Mucosa of descending colon (tissue), 3 donors: ENCODE measurements at regions not wholly inside any gene's neighbourhood (a gene's known extent, or its start where the extent isn't known, plus 50 kb on each side); places are given as distances from the start of the nearest gene placed in this dataset.

ENCODE experiments used
- ATAC-seq: fragments of 200-7000 bp; cut with Tn5 transposase; one replicate; pipeline ENCODE4 v1.9.1; 2020; ENCODE audit warnings: mild to moderate bottlenecking, moderate library complexity
- DNase-seq, 3 donors: peaks; one replicate each; pipeline ENCODE4 v3.0.0-alpha.2; 2020
- H3K36me3 ChIP-seq: fragments of 200-600 bp; one replicate; pipeline ENCODE4 v1.8.0; 2021; ENCODE audit warnings: low read depth, mild to moderate bottlenecking
- H3K4me1 ChIP-seq: fragments of 200-600 bp; one replicate; pipeline ENCODE4 v1.8.0; 2021; ENCODE audit warnings: low read depth, mild to moderate bottlenecking
- H3K4me3 ChIP-seq: fragments of 200-600 bp; one replicate; pipeline ENCODE4 v1.8.0; 2021; ENCODE audit warnings: mild to moderate bottlenecking
- H3K9me3 ChIP-seq: fragments of 200-600 bp; one replicate; pipeline ENCODE4 v1.8.0; 2021; ENCODE audit warnings: mild to moderate bottlenecking
- CTCF ChIP-seq: fragments of 200-600 bp; IDR thresholded peaks from one replicate; pipeline ENCODE4 v1.8.0; 2022; ENCODE audit warnings: antibody characterized with exemption, mild to moderate bottlenecking
- intact Hi-C, 2 donors: fragments of 100-400 bp; cut with DNase I in 1 of 2; cut with micrococcal nuclease in 1 of 2; formaldehyde crosslinking; loops; one replicate each; pipeline versions ENCODE4 v1.11.0 to v1.11.1; 2022; cut with DNase I, micrococcal nuclease
- donor health status: DM: no; HTN: no; CAD: no; lungs with moderate emphysema.
- donor health status: DM: no; HTN: no; CAD: no.
- donor health status: DM: no; HTN: yes; CAD: no.

DNA sequence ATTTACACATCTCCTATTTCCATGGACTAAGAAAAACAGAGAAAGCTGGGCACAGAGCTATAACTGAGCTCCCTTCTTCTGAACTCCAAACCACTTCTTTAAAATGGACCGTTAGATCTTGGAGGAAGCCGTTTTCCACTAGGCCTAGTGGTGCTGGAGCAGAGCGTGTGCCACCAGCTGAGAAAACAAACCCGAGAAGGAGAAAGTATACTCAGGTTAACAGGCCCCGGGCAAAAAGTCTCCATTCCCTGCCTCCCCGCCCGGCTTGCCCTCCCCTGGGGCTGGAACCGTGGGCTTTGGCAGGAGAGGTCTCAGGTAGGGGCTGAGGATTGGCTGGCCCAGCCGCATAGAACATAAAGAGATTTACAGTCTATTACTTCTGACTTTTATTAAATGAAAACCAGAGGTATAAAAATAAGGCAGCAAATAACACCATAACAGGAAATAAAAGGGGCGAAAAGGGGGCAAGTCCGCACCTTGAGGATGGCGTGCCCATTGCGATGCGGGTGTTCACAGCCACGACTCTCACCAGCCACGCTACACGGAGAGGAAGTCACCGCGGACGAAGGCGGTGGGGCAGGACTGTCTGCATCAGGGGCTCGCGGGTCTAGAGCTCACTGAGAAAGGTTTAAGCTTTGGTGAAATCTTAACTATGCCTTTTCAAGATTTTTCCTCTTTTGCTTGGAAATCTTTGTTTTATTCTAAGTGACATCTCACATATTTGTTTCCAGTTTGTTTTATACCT is 191.2 kb upstream of the GMDS start:
- no peak for TF ChIP-seq CTCF
- Histone ChIP-seq H3K36me3 (no peaks in the 10 kb centered on the region), H3K4me3 (no peak overlapping the region), H3K4me1 (no peaks in the 10 kb centered on the region), H3K9me3 (no peaks in the 10 kb centered on the region)
- intact Hi-C loops: no loop called here
- DNase-seq (no peak), ATAC-seq (no peak)

DNA sequence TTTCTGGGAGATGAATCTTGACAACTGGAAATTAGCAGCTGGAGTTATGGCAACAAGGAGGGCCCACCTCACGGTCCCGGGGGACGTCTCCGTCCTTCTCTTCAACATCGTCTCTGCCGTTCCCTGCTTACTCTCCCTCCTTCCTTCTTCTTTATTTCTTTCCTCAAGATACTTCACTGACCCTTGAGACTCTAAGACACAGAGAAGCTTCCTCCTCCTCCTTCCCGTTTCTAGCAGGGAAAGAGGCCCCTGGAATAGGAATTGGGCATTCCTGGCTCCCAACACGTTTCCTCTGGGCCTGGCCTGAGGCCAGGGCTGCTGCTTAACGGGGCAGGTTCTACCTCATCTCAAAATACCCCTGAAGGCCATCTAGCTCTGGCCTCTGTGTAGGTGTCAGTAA is 189.9 kb upstream of the GMDS start:
- intact Hi-C loops: no loop called here
- no peaks in the 10 kb centered on the region for H3K36me3 ChIP-seq

DNA sequence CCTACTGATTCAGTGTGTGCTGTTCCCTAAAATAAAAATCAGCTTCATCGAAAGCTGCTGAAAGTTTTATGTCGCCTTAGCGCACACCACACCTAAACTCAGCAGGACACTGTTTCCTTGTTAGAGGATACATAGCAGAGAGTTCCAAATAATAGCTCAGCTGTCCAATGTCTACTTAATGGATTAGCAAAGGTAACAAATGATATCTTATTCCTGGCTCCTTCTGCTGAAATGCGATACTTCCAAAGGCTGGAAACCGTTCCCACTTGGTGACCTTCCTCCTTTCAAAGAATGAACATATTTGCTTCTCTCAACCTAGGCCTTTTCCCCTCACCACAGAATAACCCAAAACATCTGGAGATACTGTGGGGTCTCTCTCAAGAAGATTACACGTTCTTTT is 189.5 kb upstream of the GMDS start:
- intact Hi-C loops: no loop called here
- ATAC-seq (no peak), DNase-seq (no peak)
- no peak for TF ChIP-seq CTCF
- H3K36me3 ChIP-seq: no peaks in the 10 kb centered on the region
- no peaks in the 10 kb centered on the region for H3K9me3 ChIP-seq
- no peak overlapping the region for H3K4me3 ChIP-seq
- no peaks in the 10 kb centered on the region for H3K4me1 ChIP-seq

More for the DNA sequence above, 189.9 kb upstream of the GMDS start:
- no peak for TF ChIP-seq CTCF
- Histone ChIP-seq H3K4me1 (no peaks in the 10 kb centered on the region), H3K4me3 (no peak overlapping the region), H3K9me3 (no peaks in the 10 kb centered on the region)
- ATAC-seq (no peak), DNase-seq (no peak)

DNA sequence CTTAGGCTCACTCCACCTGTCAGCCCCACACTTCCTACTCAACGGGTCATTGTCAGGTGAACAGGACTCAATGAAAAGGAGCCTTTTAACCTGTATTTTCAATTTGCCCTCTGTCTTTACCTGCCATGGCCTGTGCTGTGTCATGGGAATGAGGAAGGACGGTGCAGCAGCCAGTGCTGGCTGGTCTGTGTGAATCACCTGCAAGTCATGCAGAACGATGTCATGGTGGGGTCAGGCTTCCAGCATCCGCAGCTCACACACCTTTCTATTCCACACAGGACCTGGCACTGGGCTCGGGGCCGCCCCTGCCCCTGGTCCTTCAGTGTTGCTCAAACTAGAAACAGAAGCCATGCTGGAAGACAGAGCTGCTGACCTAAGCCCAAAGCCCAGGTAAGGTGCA is 188.7 kb upstream of the GMDS start:
- DNase-seq: no peak
- no peak for ATAC-seq

GRCh38 chr6:2433711-2434110 is 188.3 kb upstream of the GMDS start:
- intact Hi-C loops: no loop called here
- DNase-seq: no peak

More for the DNA sequence above, 188.7 kb upstream of the GMDS start:
- no peaks in the 10 kb centered on the region for H3K36me3 ChIP-seq
- TF ChIP-seq CTCF: no peak
- H3K9me3 ChIP-seq: no peaks in the 10 kb centered on the region
- no peak overlapping the region for H3K4me3 ChIP-seq
- no peaks in the 10 kb centered on the region for H3K4me1 ChIP-seq
- intact Hi-C loops: no loop called here

More at GRCh38 chr6:2433711-2434110, 188.3 kb upstream of the GMDS start:
- H3K9me3 ChIP-seq: no peaks in the 10 kb centered on the region
- H3K4me1 ChIP-seq: no peaks in the 10 kb centered on the region
- peak; percentile 17 for ATAC-seq
- H3K36me3 ChIP-seq: no peaks in the 10 kb centered on the region
- no peak for TF ChIP-seq CTCF
- no peak overlapping the region for H3K4me3 ChIP-seq
